ENCODE measurements at regions not wholly inside any gene's neighbourhood (a gene's known extent, or its start where the extent isn't known, plus 50 kb on each side); places are given as distances from the start of the nearest gene placed in this dataset.

- no peak for DNase-seq (ENCODE audit: low read depth, low spot score)
- H3K27me3 ChIP-seq (ENCODE audit: control insufficient read depth, insufficient read depth, low read length) = no peaks in the 10 kb centered on the region
- no CpG with 5 or more reads among the region's 4 CpGs for WGBS (ENCODE audit: insufficient coverage, insufficient read length)
- H3K36me3 ChIP-seq (ENCODE audit: control insufficient read depth, insufficient read depth, low read length) = no peaks in the 10 kb centered on the region
- no peaks in the 10 kb centered on the region for H3K4me1 ChIP-seq (ENCODE audit: control insufficient read depth, insufficient read depth, low read length)
- no peak overlapping the region for H3K27ac ChIP-seq (ENCODE audit: low read length)
- no peak overlapping the region for H3K4me3 ChIP-seq (ENCODE audit: low read length)
- H3K9me3 ChIP-seq (ENCODE audit: control insufficient read depth, insufficient read depth, low read length) = no peaks in the 10 kb centered on the region
Observed at GRCh38 chr6:95660544-95660943, 83.2 kb downstream of the MANEA start.

GRCh38 chr6:95670011-95670463 is 92.7 kb downstream of the MANEA start:
- DNase-seq (ENCODE audit: low read depth, low spot score) = no peak
- no peaks in the 10 kb centered on the region for H3K9me3 ChIP-seq (ENCODE audit: control insufficient read depth, insufficient read depth, low read length)
- H3K4me3 ChIP-seq (ENCODE audit: low read length) = no peak overlapping the region
- H3K36me3 ChIP-seq (ENCODE audit: control insufficient read depth, insufficient read depth, low read length) = no peaks in the 10 kb centered on the region
- no peaks in the 10 kb centered on the region for H3K4me1 ChIP-seq (ENCODE audit: control insufficient read depth, insufficient read depth, low read length)
- no peak overlapping the region for H3K27ac ChIP-seq (ENCODE audit: low read length)
- WGBS (ENCODE audit: insufficient coverage, insufficient read length) = no CpG with 5 or more reads among the region's 26 CpGs
- no peaks in the 10 kb centered on the region for H3K27me3 ChIP-seq (ENCODE audit: control insufficient read depth, insufficient read depth, low read length)

DNA sequence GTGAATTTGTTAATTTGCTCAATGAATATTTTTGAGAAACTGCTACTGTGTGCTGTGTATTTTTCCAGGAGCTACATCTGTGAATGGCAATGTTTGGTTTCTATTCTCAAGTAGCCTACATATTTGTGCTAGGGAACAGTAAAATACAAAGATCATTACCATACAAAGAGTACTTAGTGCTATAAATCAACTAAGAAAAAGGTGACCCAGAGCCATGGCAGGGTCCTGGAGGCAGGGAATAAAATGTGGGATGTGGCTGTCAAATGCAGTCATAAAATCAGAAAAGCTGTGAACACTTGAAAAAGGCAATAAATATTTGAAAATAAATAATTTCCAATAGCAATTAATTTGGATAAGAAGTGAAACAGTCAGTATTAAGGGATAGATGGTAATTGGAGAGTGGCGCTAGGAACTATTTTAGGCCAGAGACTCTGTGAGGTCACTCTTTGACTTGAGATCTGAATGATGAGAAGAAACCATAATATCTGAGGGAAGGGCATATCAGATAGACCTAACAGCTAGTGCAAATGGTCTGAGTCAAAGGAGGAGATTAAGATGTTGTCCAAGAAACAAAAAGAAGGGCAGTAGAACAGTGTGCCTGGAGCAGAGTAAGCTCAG is 98.8 kb downstream of the MANEA start:
- DNase-seq (ENCODE audit: low read depth, low spot score) = no peak
- Histone ChIP-seq H3K4me1 (ENCODE audit: control insufficient read depth, insufficient read depth, low read length) (no peaks in the 10 kb centered on the region), H3K4me3 (ENCODE audit: low read length) (no peak overlapping the region), H3K27ac (ENCODE audit: low read length) (no peak overlapping the region), H3K27me3 (ENCODE audit: control insufficient read depth, insufficient read depth, low read length) (no peaks in the 10 kb centered on the region), H3K36me3 (ENCODE audit: control insufficient read depth, insufficient read depth, low read length) (no peaks in the 10 kb centered on the region), H3K9me3 (ENCODE audit: control insufficient read depth, insufficient read depth, low read length) (no peaks in the 10 kb centered on the region)
- 100% methylated on average over 1 of the region's 1 CpG for WGBS (ENCODE audit: insufficient coverage, insufficient read length)

- no CpG with 5 or more reads among the region's 3 CpGs for WGBS (ENCODE audit: insufficient coverage, insufficient read length)
- Histone ChIP-seq H3K4me3 (ENCODE audit: low read length) (no peak overlapping the region), H3K27ac (ENCODE audit: low read length) (no peak overlapping the region), H3K36me3 (ENCODE audit: control insufficient read depth, insufficient read depth, low read length) (no peaks in the 10 kb centered on the region), H3K9me3 (ENCODE audit: control insufficient read depth, insufficient read depth, low read length) (no peaks in the 10 kb centered on the region), H3K4me1 (ENCODE audit: control insufficient read depth, insufficient read depth, low read length) (no peaks in the 10 kb centered on the region), H3K27me3 (ENCODE audit: control insufficient read depth, insufficient read depth, low read length) (no peaks in the 10 kb centered on the region)
- no peak for DNase-seq (ENCODE audit: low read depth, low spot score)
Observed at GRCh38 chr6:95679981-95680380, 102.6 kb downstream of the MANEA start.

DNA sequence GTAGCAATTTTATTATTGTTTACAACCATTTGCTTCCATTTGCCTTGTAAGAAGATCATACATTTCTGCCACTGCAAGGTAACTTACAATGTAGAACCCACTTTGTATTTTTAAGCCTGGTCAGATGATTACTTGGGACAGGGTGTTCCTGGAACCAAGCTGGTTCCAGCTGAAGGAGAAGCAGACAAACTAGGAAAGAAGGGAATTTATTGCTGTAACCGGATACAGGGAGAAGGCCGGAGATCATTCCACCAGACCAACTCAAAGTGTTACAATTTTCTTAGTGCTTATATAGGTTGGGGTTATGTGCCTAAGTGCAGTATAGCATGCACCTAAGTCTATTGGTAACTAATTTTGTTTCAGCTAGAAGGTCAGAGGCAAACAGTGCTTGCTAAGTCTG is 104.4 kb downstream of the MANEA start:
- no CpG with 5 or more reads among the region's 2 CpGs for WGBS (ENCODE audit: insufficient coverage, insufficient read length)
- H3K9me3 ChIP-seq (ENCODE audit: control insufficient read depth, insufficient read depth, low read length) = no peaks in the 10 kb centered on the region
- H3K36me3 ChIP-seq (ENCODE audit: control insufficient read depth, insufficient read depth, low read length) = no peaks in the 10 kb centered on the region
- H3K27me3 ChIP-seq (ENCODE audit: control insufficient read depth, insufficient read depth, low read length) = no peaks in the 10 kb centered on the region
- no peak overlapping the region for H3K27ac ChIP-seq (ENCODE audit: low read length)
- DNase-seq (ENCODE audit: low read depth, low spot score) = no peak
- no peaks in the 10 kb centered on the region for H3K4me1 ChIP-seq (ENCODE audit: control insufficient read depth, insufficient read depth, low read length)
- H3K4me3 ChIP-seq (ENCODE audit: low read length) = no peak overlapping the region

- Histone ChIP-seq H3K27me3 (ENCODE audit: control insufficient read depth, insufficient read depth, low read length) (no peaks in the 10 kb centered on the region), H3K27ac (ENCODE audit: low read length) (no peak overlapping the region), H3K4me1 (ENCODE audit: control insufficient read depth, insufficient read depth, low read length) (no peaks in the 10 kb centered on the region), H3K4me3 (ENCODE audit: low read length) (no peak overlapping the region), H3K9me3 (ENCODE audit: control insufficient read depth, insufficient read depth, low read length) (no peaks in the 10 kb centered on the region), H3K36me3 (ENCODE audit: control insufficient read depth, insufficient read depth, low read length) (no peaks in the 10 kb centered on the region)
- WGBS (ENCODE audit: insufficient coverage, insufficient read length) = no CpG with 5 or more reads among the region's 1 CpG
- DNase-seq (ENCODE audit: low read depth, low spot score) = no peak
Observed at GRCh38 chr6:95682476-95682875, 105.1 kb downstream of the MANEA start.

GRCh38 chr6:95685822-95686221 is 108.5 kb downstream of the MANEA start:
- Histone ChIP-seq H3K9me3 (ENCODE audit: control insufficient read depth, insufficient read depth, low read length) (no peaks in the 10 kb centered on the region), H3K4me1 (ENCODE audit: control insufficient read depth, insufficient read depth, low read length) (no peaks in the 10 kb centered on the region), H3K4me3 (ENCODE audit: low read length) (no peak overlapping the region), H3K27me3 (ENCODE audit: control insufficient read depth, insufficient read depth, low read length) (no peaks in the 10 kb centered on the region), H3K27ac (ENCODE audit: low read length) (no peak overlapping the region), H3K36me3 (ENCODE audit: control insufficient read depth, insufficient read depth, low read length) (no peaks in the 10 kb centered on the region)
- DNase-seq (ENCODE audit: low read depth, low spot score) = no peak
- no CpG with 5 or more reads among the region's 3 CpGs for WGBS (ENCODE audit: insufficient coverage, insufficient read length)

DNA sequence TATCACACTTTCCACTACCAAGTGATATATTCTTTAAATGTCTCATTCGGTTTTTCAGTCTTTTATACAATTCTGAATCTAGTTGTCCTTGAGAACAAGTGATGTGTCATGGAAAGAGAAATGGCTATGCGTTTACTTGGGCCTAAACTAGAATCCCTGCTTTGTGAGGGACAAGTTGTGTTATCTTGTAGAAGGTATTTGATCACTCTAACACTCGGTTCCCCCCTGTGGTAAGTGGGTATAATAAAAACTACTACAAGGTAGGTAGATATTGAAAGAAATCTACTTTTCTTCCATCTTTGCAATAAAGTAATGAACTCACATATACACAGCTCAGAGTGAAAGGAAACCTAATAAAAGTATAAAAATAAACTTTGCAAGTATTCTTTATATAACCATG is 108.9 kb downstream of the MANEA start:
- H3K36me3 ChIP-seq (ENCODE audit: control insufficient read depth, insufficient read depth, low read length) = no peaks in the 10 kb centered on the region
- no peaks in the 10 kb centered on the region for H3K27me3 ChIP-seq (ENCODE audit: control insufficient read depth, insufficient read depth, low read length)
- no peak overlapping the region for H3K4me3 ChIP-seq (ENCODE audit: low read length)
- WGBS (ENCODE audit: insufficient coverage, insufficient read length) = no CpG with 5 or more reads among the region's 3 CpGs
- H3K4me1 ChIP-seq (ENCODE audit: control insufficient read depth, insufficient read depth, low read length) = no peaks in the 10 kb centered on the region
- DNase-seq (ENCODE audit: low read depth, low spot score) = no peak
- H3K9me3 ChIP-seq (ENCODE audit: control insufficient read depth, insufficient read depth, low read length) = no peaks in the 10 kb centered on the region
- H3K27ac ChIP-seq (ENCODE audit: low read length) = no peak overlapping the region

DNA sequence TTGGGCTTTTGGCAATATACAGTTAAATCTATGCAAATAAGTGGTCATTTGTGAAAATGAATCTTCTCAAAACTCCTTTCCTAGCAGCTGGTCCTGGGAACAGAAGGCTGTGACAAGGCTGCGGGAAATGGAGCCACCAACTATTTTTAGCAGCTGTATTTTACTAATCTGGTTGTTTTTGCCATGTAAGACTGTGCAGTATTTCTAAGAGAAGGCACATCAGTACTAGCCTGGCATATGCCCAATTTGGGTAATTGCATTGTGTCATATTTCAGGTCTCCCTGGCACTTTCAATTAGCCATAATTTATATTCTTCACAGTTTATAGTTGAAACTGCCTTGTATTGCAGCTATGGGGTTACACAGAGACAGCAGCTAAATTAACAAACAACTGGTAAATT is 109.6 kb downstream of the MANEA start:
- H3K4me3 ChIP-seq (ENCODE audit: low read length) = no peak overlapping the region
- H3K36me3 ChIP-seq (ENCODE audit: control insufficient read depth, insufficient read depth, low read length) = no peaks in the 10 kb centered on the region
- no peaks in the 10 kb centered on the region for H3K27me3 ChIP-seq (ENCODE audit: control insufficient read depth, insufficient read depth, low read length)
- H3K9me3 ChIP-seq (ENCODE audit: control insufficient read depth, insufficient read depth, low read length) = no peaks in the 10 kb centered on the region
- no peaks in the 10 kb centered on the region for H3K4me1 ChIP-seq (ENCODE audit: control insufficient read depth, insufficient read depth, low read length)
- H3K27ac ChIP-seq (ENCODE audit: low read length) = no peak overlapping the region
- no CpG with 5 or more reads among the region's 1 CpG for WGBS (ENCODE audit: insufficient coverage, insufficient read length)
- no peak for DNase-seq (ENCODE audit: low read depth, low spot score)

DNA sequence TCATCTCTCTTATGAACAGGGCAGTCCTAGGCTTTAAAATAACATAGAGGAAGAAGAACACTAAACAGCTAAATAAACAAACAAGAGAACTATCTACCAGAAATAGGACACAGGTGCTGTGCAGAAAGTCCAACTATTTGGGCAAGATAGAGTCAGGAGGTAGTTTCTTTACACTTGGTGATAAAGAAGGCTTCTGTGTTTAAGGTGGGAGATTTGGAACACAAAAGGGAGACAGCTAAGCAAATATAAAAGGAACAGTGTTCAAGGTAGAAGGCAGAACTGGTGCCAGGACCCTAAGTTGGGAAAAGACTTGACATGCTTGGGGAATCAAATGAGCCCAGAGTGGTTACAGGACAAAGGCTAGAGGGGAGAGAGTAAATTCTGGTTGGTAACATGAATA is 110.5 kb downstream of the MANEA start:
- Histone ChIP-seq H3K9me3 (ENCODE audit: control insufficient read depth, insufficient read depth, low read length) (no peaks in the 10 kb centered on the region), H3K27me3 (ENCODE audit: control insufficient read depth, insufficient read depth, low read length) (no peaks in the 10 kb centered on the region), H3K36me3 (ENCODE audit: control insufficient read depth, insufficient read depth, low read length) (no peaks in the 10 kb centered on the region), H3K27ac (ENCODE audit: low read length) (no peak overlapping the region), H3K4me1 (ENCODE audit: control insufficient read depth, insufficient read depth, low read length) (no peaks in the 10 kb centered on the region), H3K4me3 (ENCODE audit: low read length) (no peak overlapping the region)
- DNase-seq (ENCODE audit: low read depth, low spot score) = no peak

DNA sequence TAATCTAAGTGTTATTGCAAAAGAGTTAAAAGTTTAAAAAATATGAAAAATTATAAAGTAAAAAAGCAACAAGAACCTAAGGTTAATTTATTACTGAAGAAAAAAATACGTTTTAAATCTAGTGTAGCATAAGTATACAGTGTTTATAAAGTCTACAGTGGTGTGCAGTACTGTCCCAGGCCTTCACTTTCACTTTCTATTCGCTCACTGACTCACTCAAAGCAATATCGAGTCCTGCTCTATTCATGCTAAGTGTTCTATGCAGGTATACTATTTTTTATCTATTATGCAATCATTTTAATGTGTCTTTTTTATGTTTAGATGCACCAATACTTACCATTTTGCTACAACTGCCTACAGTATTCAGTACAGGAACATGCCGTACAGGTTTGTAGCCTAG is 113.0 kb downstream of the MANEA start:
- Histone ChIP-seq H3K27me3 (ENCODE audit: control insufficient read depth, insufficient read depth, low read length) (no peaks in the 10 kb centered on the region), H3K27ac (ENCODE audit: low read length) (no peak overlapping the region), H3K4me1 (ENCODE audit: control insufficient read depth, insufficient read depth, low read length) (no peaks in the 10 kb centered on the region), H3K36me3 (ENCODE audit: control insufficient read depth, insufficient read depth, low read length) (no peaks in the 10 kb centered on the region), H3K9me3 (ENCODE audit: control insufficient read depth, insufficient read depth, low read length) (no peaks in the 10 kb centered on the region), H3K4me3 (ENCODE audit: low read length) (no peak overlapping the region)
- no CpG with 5 or more reads among the region's 4 CpGs for WGBS (ENCODE audit: insufficient coverage, insufficient read length)
- DNase-seq (ENCODE audit: low read depth, low spot score) = no peak
